ENCODE measurements at regions not wholly inside any gene's neighbourhood (a gene's known extent, or its start where the extent isn't known, plus 50 kb on each side); places are given as distances from the start of the nearest gene placed in this dataset.
"Not testable (repeated sequence)": the region's sequence is repeated elsewhere in the genome, so short reads cannot be mapped to it uniquely, and the experiment has no call there.

- FAIRE-seq (no peak), DNase-seq (ENCODE audit: low read depth) (no peak)
- no peaks in the 10 kb centered on the region for H3K27me3 ChIP-seq (ENCODE audit: control insufficient read depth, insufficient read depth, low read length)
- H3K4me3 ChIP-seq (ENCODE audit: low read depth, low read length), result no peak overlapping the region
- H3K36me3 ChIP-seq (ENCODE audit: control insufficient read depth, insufficient read depth, low read length), result no peaks in the 10 kb centered on the region
- TF ChIP-seq CTCF (IDR thresholded peaks at IDR 0.05; ENCODE audit: insufficient read depth, low read length, severe bottlenecking), result no peak
These were observed 171.1 kb upstream of the KLF6 start for GRCh38 chr10:3955955-3956617.

GRCh38 chr10:3955493-3955892 lies 170.5 kb upstream of the KLF6 start:
- TF ChIP-seq CTCF (IDR thresholded peaks at IDR 0.05; ENCODE audit: insufficient read depth, low read length, severe bottlenecking), result no peak
- DNase-seq (ENCODE audit: low read depth), result no peak
- no peak overlapping the region for H3K4me3 ChIP-seq (ENCODE audit: low read depth, low read length)
- FAIRE-seq, result no peak
- H3K36me3 ChIP-seq (ENCODE audit: control insufficient read depth, insufficient read depth, low read length), result no peaks in the 10 kb centered on the region
- no peaks in the 10 kb centered on the region for H3K27me3 ChIP-seq (ENCODE audit: control insufficient read depth, insufficient read depth, low read length)

- Histone ChIP-seq H3K27me3 (ENCODE audit: control insufficient read depth, insufficient read depth, low read length) (no peaks in the 10 kb centered on the region), H3K4me3 (ENCODE audit: low read depth, low read length) (no peak overlapping the region), H3K36me3 (ENCODE audit: control insufficient read depth, insufficient read depth, low read length) (no peaks in the 10 kb centered on the region)
- DNase-seq (ENCODE audit: low read depth), result no peak
- TF ChIP-seq CTCF (IDR thresholded peaks at IDR 0.05; ENCODE audit: insufficient read depth, low read length, severe bottlenecking), result no peak
- no peak for FAIRE-seq
These were observed 169.6 kb upstream of the KLF6 start for GRCh38 chr10:3954615-3955014.

GRCh38 chr10:3954007-3954406 lies 169.0 kb upstream of the KLF6 start:
- H3K27me3 ChIP-seq (ENCODE audit: control insufficient read depth, insufficient read depth, low read length); DNase-seq (ENCODE audit: low read depth); H3K36me3 ChIP-seq (ENCODE audit: control insufficient read depth, insufficient read depth, low read length); H3K4me3 ChIP-seq (ENCODE audit: low read depth, low read length); FAIRE-seq: not testable (repeated sequence)

GRCh38 chr10:3951993-3952392 lies 167.0 kb upstream of the KLF6 start:
- Histone ChIP-seq H3K4me3 (ENCODE audit: low read depth, low read length) (no peak overlapping the region), H3K27me3 (ENCODE audit: control insufficient read depth, insufficient read depth, low read length) (no peaks in the 10 kb centered on the region), H3K36me3 (ENCODE audit: control insufficient read depth, insufficient read depth, low read length) (no peaks in the 10 kb centered on the region)
- DNase-seq (ENCODE audit: low read depth) (no peak), FAIRE-seq (no peak)
- TF ChIP-seq CTCF (IDR thresholded peaks at IDR 0.05; ENCODE audit: insufficient read depth, low read length, severe bottlenecking), result no peak

GRCh38 chr10:3950676-3951275 lies 165.8 kb upstream of the KLF6 start:
- no peak for TF ChIP-seq CTCF (IDR thresholded peaks at IDR 0.05; ENCODE audit: insufficient read depth, low read length, severe bottlenecking)
- FAIRE-seq (no peak), DNase-seq (ENCODE audit: low read depth) (no peak)
- Histone ChIP-seq H3K27me3 (ENCODE audit: control insufficient read depth, insufficient read depth, low read length) (no peaks in the 10 kb centered on the region), H3K36me3 (ENCODE audit: control insufficient read depth, insufficient read depth, low read length) (no peaks in the 10 kb centered on the region), H3K4me3 (ENCODE audit: low read depth, low read length) (no peak overlapping the region)

All from bronchial epithelial cell (primary cell).